Erythroblast (primary cell): ENCODE measurements at regions not wholly inside any gene's neighbourhood (a gene's known extent, or its start where the extent isn't known, plus 50 kb on each side); places are given as distances from the start of the nearest gene placed in this dataset.

Experiments used
- GATA1 ChIP-seq: IDR thresholded peaks from 2 replicates; pipeline ENCODE4 v1.6.1; 2011; ENCODE audit warnings: low read depth, mild to moderate bottlenecking, control low read depth, low read length, moderate library complexity
- POLR2A ChIP-seq: IDR thresholded peaks from 2 replicates; pipeline ENCODE4 v1.6.1; 2011; ENCODE audit warnings: mild to moderate bottlenecking, low read length

DNA sequence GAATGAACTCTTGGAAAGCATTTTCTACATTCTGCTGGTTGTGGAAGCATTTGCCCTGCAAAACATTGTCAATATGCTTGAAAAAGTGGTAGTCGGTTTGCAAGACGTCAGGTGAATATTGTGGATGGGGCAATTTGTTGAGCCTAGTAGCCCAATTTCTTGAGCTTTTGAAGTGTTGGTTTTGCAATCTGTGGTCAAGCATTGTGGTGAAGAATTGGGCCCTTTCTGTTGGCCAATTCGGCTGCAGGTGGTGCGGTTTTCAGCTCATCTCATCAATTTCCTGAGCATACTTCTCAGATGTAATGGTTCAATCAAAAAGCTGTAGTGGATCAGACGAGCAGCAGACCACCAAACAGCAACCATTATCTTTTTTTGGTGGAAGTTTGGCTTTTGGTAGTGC lies 426.8 kb upstream of the CDH9 start:
- TF ChIP-seq POLR2A = no peak
- no peak for TF ChIP-seq GATA1
